D341Med (cell line): ENCODE measurements at regions not wholly inside any gene's neighbourhood (a gene's known extent, or its start where the extent isn't known, plus 50 kb on each side); places are given as distances from the start of the nearest gene placed in this dataset.

Experiments
- DNase-seq: peaks from one replicate; pipeline ENCODE4 v3.0.0; 2012; ENCODE audit warnings: low spot score

GRCh38 chr15:77819048-77819850 lies 186.5 kb upstream of the LINGO1 start:
- DNase-seq, result peak; percentile 80

GRCh38 chr15:77818484-77819047 lies 185.9 kb upstream of the LINGO1 start:
- peak; percentile 50 for DNase-seq

DNA sequence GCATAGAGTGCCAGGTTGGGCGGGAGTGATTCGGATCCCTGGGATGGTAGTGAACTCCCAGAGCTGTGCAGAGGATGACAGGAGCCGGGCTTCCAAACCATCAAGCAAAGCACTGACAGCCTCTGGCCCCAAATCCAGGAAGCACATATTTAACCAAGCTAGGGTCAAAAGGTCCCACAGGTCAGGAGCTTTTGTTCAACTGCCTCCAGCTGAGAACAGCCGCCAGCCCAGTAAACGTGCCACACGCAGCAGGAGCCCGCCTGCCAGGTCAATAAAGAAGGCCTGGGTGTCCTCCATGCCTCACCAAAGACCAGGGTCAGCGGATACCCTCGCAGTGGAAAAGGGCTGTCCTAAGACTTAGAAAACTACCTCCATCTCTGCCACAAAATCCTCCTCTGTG lies 184.7 kb upstream of the LINGO1 start:
- DNase-seq, result no peak

GRCh38 chr15:77816983-77817382 lies 184.3 kb upstream of the LINGO1 start:
- DNase-seq, result no peak

DNA sequence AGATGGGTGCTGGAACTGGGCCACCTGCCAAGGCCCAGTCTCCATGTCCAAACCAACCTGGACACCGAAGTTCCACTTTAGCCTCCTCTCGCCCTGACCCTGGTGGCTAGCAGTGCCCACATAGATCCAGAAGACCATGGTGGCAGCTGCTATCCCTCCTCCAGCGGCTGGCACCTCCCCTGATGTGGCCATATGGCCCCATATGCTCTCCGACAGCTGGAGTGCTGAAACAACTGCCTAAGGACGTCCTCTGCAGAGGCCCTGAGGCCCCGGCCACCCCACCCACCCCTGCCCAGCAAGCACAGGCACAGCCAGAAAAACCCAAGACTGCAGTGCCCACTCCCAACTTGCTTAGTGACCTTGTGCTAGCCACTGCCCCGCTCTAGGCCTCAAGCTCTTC lies 182.3 kb upstream of the LINGO1 start:
- no peak for DNase-seq

- DNase-seq, result no peak
Measured at GRCh38 chr15:77812664-77813063, 180.0 kb upstream of the LINGO1 start.

DNA sequence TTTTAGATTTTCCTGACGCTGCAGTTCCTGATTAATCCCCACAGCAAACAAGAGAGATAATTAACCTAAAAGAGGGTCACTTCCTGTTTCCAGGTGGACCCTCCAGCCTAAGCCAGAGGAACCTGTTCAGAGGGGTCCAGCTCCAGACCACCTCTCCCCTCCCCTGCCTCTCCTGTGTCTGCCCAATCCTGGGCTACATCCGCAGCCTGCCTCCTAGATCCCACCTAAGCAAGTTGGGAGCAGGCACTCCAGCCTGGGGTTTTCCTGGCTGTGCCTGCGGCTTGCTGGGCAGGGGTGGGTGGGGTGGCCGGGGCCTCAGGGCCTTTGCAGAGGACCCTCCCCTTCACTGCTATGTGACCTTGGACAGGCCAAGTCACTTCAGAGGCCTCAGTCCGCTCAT lies 178.6 kb upstream of the LINGO1 start:
- DNase-seq, result no peak

DNA sequence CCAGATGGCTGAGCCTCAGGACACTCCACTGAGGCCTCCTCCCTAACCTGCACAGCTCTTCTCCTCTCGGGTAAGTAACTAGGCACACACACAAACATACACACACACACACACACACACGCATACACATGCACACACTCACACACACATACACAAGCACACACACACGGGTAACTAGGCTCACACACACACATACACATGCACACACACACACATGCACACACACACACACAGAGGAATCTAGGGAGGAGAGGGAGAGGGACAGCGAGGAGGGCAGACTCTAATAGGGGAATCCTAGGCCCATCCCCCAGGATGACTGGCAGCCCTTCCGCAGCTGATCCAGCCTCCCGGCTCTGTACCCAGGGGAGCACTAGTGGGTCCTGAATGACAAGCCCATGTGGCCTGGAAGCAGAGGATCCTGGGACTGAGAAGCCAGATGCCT lies 177.4 kb upstream of the LINGO1 start:
- peak; percentile 50 for DNase-seq

DNA sequence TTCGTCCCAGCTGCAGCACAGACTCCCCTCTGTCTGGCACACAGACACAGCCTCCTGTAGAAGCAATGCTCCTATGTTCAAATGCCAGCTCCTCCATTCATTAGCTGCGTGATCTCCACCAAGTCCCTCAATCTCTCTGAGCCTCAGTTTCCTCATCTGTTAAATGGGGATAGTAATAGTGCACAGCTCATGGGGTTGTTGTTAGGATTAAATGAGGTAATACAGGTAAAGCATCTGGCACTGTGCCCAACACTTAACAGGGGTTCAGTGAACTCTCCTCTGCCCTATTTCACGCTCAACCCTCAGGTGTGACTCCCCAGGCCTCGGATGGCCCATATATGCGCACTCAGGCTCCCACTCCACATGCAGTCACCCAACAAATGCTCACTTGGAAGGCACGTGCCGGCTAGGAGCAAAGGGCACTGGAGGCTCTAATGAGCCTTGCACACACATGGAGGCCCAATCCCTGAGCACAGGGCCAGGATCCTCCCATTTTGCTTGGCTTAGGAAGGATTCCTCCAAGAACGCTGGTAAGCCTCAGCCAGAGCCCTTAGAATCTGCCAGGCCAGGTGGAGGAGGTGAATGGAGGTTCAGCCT lies 176.0 kb upstream of the LINGO1 start:
- no peak for DNase-seq

DNA sequence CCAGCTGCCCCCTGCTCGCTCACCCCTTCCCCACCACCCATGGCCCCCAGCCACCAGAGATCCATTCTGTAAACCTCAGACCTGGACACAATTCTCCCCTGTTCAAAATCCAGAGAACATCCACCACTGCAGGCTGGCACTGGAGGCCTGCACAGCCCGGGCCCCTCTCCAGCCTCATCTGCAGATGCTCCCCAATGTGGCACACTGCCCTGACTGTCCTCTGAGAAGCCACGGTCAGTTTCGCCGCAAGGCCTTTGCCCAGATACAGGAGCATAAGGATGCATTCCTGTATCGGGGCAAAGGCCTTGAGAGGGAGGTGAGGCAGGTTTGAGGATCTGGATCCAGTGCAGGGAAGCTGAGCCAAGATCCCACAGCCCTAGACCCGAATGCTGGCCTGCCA lies 175.4 kb upstream of the LINGO1 start:
- no peak for DNase-seq

GRCh38 chr15:77807611-77808010 lies 174.9 kb upstream of the LINGO1 start:
- DNase-seq, result no peak

- DNase-seq, result no peak
Measured at GRCh38 chr15:77807115-77807514, 174.4 kb upstream of the LINGO1 start.

- no peak for DNase-seq
Measured at GRCh38 chr15:77804210-77804609, 171.5 kb upstream of the LINGO1 start.

DNA sequence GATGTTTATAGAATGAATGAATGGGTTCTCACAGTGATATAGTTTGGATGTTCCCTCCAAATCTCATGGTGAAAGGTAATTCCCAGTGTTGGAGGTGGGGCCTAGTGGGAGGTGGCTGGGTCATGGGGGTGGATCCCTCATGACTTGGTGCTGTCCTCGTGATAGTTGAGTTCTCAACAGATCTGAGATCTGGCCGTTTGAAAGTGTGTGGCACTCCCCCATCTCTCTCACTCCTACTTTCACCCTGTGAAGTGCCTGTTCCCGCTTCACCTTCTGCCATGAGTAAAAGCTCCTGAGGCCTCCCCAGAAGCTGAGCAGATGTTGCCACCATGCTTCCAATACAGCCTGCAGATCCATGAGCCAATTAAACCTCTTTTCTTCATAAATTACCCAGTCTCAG lies 170.8 kb upstream of the LINGO1 start:
- DNase-seq, result no peak

DNA sequence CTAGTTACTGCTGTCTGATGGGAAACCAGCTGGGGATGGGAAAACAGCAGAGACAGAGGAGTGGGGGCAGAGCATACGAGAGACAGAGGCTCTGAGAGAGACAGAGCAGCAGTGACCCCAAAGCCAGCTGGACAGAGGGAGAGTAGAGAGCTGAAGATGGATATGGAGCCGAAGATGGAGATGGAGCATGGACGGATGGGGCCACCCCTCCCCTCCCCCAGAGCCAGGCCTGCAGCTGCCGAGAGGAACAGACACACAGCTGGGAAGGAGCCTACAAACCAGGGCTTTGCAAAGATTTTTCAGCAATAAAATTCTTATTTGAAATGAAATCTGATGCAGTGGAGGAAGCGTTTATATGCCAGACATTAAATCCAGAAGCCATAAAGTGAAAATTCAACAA lies 167.6 kb upstream of the LINGO1 start:
- DNase-seq, result no peak

GRCh38 chr15:77798847-77799246 lies 166.1 kb upstream of the LINGO1 start:
- no peak for DNase-seq

GRCh38 chr15:77798151-77798835 lies 165.6 kb upstream of the LINGO1 start:
- DNase-seq, result no peak

- DNase-seq, result no peak
Measured at GRCh38 chr15:77797270-77797669, 164.6 kb upstream of the LINGO1 start.

- DNase-seq, result no peak
Measured at GRCh38 chr15:77796046-77796729, 163.5 kb upstream of the LINGO1 start.

DNA sequence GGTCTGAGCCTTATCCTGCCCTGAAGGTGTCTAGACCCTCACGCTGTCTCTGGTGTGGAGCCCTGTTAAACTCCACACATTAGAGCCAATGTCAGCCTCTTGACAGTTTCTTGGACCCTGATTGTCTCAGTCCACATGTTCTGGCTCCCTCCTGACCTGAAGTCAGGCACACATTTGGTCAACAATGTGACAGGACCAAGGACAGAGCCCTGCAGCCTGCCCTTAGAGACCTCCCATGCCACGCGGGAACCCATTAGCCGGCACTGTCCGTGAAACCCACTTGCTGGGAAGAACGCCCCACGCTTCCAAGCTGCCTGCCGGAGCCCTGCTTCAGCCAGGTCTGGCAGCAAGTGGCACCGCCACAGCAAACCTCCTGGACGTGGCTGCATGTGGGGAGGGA lies 162.7 kb upstream of the LINGO1 start:
- no peak for DNase-seq

GRCh38 chr15:77791941-77792340 lies 159.2 kb upstream of the LINGO1 start:
- DNase-seq, result no peak

GRCh38 chr15:77790481-77790880 lies 157.8 kb upstream of the LINGO1 start:
- no peak for DNase-seq
